ENCODE measurements at regions not wholly inside any gene's neighbourhood (a gene's known extent, or its start where the extent isn't known, plus 50 kb on each side); places are given as distances from the start of the nearest gene placed in this dataset.

DNA sequence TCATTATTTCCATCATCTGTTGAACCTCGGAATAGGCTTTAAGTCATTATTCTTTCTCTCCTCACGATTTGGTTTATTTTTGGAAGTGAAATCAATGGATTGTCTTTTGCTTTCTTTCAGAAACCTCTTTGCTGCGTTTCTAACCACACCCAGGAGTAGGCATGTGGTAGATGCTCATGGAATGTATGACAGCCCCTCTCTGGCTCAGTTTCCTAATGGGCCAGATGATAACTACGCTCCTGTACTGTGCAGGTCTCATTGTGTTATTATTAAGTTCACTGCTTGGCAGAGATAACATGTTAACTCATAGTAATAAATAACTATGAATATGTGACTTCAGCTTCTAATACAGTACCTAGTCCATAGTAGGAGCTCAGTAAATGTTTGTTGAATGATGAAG lies 175.5 kb upstream of the KLF4 start:
- ATAC-seq (replicated peaks in 1 of 4) (no peak), DNase-seq (no peak)
- no peaks in the 10 kb centered on the region for H3K4me1 Mint-ChIP-seq
- no peaks in the 10 kb centered on the region for H3K27me3 Mint-ChIP-seq
- Histone ChIP-seq H3K27me3 (replicated peaks in 1 of 2; ENCODE audit: control insufficient read depth in 2 of 2, extremely low read depth in 1 of 2, insufficient read depth in 2 of 2, low read length in 1 of 2) (no peaks in the 10 kb centered on the region), H3K4me1 (ENCODE audit: control insufficient read depth in 1 of 2, extremely low read depth in 1 of 2, insufficient read depth in 2 of 2, low read length in 2 of 2) (no peaks in the 10 kb centered on the region), H3K4me3 (ENCODE audit: control insufficient read depth in 1 of 2, extremely low read depth in 1 of 2, low read length in 1 of 2) (no peak overlapping the region), H3K27ac (ENCODE audit: low read length) (no peak overlapping the region), H3K36me3 (ENCODE audit: control insufficient read depth in 2 of 2, extremely low read depth in 1 of 2, insufficient read depth in 1 of 2, low read length in 1 of 2) (no peaks in the 10 kb centered on the region), H3K9me3 (no peaks in the 10 kb centered on the region)
- H3K9me3 Mint-ChIP-seq, result peaks cover 0 to 3% (median 0%) of the 10 kb centered on the region in 3 donors
- no CpG with 5 or more reads among the region's 4 CpGs for WGBS (ENCODE audit: insufficient coverage)
- no peaks in the 10 kb centered on the region for H3K36me3 Mint-ChIP-seq
- CTCF ChIA-PET, result no interaction called here
- no peak overlapping the region for H3K4me3 Mint-ChIP-seq
- H3K27ac Mint-ChIP-seq, result no peak overlapping the region
- POLR2A ChIA-PET, result no interaction called here

DNA sequence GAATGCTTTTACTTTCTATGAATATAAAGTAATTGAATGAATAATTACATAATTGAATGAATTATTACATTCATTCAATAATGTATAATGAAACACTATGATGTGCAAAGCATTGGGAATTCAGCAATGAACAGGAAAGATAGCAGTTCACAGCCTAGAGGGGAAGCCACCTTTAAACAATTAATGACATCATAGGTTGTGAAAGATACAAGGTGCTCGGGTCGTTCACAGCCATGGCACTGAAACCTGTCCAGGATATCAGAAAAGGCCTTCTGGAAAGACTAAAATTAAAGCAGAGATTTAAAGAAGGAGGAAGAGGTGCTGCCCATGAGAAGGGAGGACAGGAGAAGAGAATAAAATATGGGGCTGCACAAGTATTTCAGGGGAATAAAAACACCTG lies 171.4 kb upstream of the KLF4 start:
- Mint-ChIP-seq H3K4me3 (no peak overlapping the region), H3K27me3 (no peaks in the 10 kb centered on the region), H3K9me3 (peaks cover 0 to 7% (median 5%) of the 10 kb centered on the region in 3 donors), H3K4me1 (no peaks in the 10 kb centered on the region), H3K36me3 (no peaks in the 10 kb centered on the region), H3K27ac (no peak overlapping the region)
- H3K27me3 ChIP-seq (replicated peaks in 1 of 2; ENCODE audit: control insufficient read depth in 2 of 2, extremely low read depth in 1 of 2, insufficient read depth in 2 of 2, low read length in 1 of 2), result no peaks in the 10 kb centered on the region
- H3K4me1 ChIP-seq (ENCODE audit: control insufficient read depth in 1 of 2, extremely low read depth in 1 of 2, insufficient read depth in 2 of 2, low read length in 2 of 2), result no peaks in the 10 kb centered on the region
- POLR2A ChIA-PET, result no interaction called here
- 100% methylated on average over 2 of the region's 2 CpGs for WGBS (ENCODE audit: insufficient coverage)
- no peaks in the 10 kb centered on the region for H3K36me3 ChIP-seq (ENCODE audit: control insufficient read depth in 2 of 2, extremely low read depth in 1 of 2, insufficient read depth in 1 of 2, low read length in 1 of 2)
- no peaks in the 10 kb centered on the region for H3K9me3 ChIP-seq
- H3K4me3 ChIP-seq (ENCODE audit: control insufficient read depth in 1 of 2, extremely low read depth in 1 of 2, low read length in 1 of 2), result no peak overlapping the region
- DNase-seq, result no peak
- no peak overlapping the region for H3K27ac ChIP-seq (ENCODE audit: low read length)
- CTCF ChIA-PET, result no interaction called here
- ATAC-seq (replicated peaks in 1 of 4), result peak in 1 of 4 experiments; percentile 23

DNA sequence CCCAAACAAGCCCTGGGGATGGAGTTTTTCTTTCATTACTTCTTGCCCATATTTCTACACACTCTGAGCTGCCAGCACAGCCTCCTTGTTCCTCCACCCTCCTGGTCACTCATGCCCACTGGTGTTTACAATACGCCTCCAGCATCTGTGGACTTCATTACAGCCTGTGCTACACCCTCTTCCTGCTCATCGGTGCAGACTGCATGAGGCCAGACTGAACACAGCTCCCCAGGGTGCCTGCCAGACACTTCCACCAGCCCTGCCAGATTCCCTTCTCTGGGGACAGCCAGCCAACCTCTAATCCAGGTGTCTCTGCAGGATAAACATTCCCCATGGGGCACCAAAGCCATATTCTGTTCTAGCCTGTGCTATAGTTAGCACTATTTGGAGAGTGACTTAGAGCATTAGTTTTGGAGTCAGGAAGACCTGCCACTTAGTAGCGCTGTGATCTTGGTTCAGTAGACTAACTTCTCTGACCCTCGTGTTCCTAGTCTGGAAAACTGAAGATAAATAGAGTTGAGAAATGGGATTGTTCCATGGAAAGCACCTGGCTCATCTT lies 163.8 kb upstream of the KLF4 start:
- Histone ChIP-seq H3K9me3 (no peaks in the 10 kb centered on the region), H3K4me1 (ENCODE audit: control insufficient read depth in 1 of 2, extremely low read depth in 1 of 2, insufficient read depth in 2 of 2, low read length in 2 of 2) (no peaks in the 10 kb centered on the region), H3K27ac (ENCODE audit: low read length) (no peak overlapping the region), H3K4me3 (ENCODE audit: control insufficient read depth in 1 of 2, extremely low read depth in 1 of 2, low read length in 1 of 2) (no peak overlapping the region), H3K27me3 (replicated peaks in 1 of 2; ENCODE audit: control insufficient read depth in 2 of 2, extremely low read depth in 1 of 2, insufficient read depth in 2 of 2, low read length in 1 of 2) (peaks cover 0 to 2% of the 10 kb centered on the region in 2 experiments), H3K36me3 (ENCODE audit: control insufficient read depth in 2 of 2, extremely low read depth in 1 of 2, insufficient read depth in 1 of 2, low read length in 1 of 2) (no peaks in the 10 kb centered on the region)
- DNase-seq, result no peak
- Mint-ChIP-seq H3K9me3 (peaks cover 0 to 5% (median 3%) of the 10 kb centered on the region in 3 donors), H3K4me1 (no peaks in the 10 kb centered on the region), H3K36me3 (no peaks in the 10 kb centered on the region), H3K4me3 (no peak overlapping the region), H3K27me3 (peaks cover 1 to 2% of the 10 kb centered on the region in 2 donors), H3K27ac (no peak overlapping the region)
- no peak for ATAC-seq (replicated peaks in 1 of 4)
- WGBS (ENCODE audit: insufficient coverage), result 73% methylated on average over 2 of the region's 4 CpGs
- ChIA-PET POLR2A (no interaction called here), CTCF (no interaction called here)

DNA sequence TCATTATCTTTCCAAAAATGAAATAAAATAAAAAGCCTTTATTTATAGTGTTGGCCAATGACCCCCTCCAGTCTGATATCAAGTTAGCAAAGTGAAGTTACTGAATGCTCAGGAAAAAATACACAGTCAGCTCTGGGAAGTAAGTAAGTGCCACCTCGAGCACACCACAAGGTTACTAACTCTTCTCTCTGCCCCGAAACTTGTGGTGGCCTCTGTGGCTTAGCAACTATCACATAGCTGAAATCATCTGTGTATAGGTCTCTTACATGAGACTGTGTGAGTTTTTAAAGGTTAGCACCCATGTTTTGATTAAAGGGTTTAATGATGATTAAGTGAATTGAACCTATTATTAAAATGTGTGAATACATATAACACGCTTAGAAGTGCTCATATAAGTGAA lies 161.4 kb upstream of the KLF4 start:
- peaks cover 0 to under 1% (median 0%) of the 10 kb centered on the region in 3 donors for H3K9me3 Mint-ChIP-seq
- H3K4me1 ChIP-seq (ENCODE audit: control insufficient read depth in 1 of 2, extremely low read depth in 1 of 2, insufficient read depth in 2 of 2, low read length in 2 of 2), result no peaks in the 10 kb centered on the region
- ATAC-seq (replicated peaks in 1 of 4) (no peak), DNase-seq (no peak)
- no peaks in the 10 kb centered on the region for H3K4me1 Mint-ChIP-seq
- WGBS (ENCODE audit: insufficient coverage), result no CpG with 5 or more reads among the region's 3 CpGs
- no peaks in the 10 kb centered on the region for H3K36me3 ChIP-seq (ENCODE audit: control insufficient read depth in 2 of 2, extremely low read depth in 1 of 2, insufficient read depth in 1 of 2, low read length in 1 of 2)
- H3K27ac ChIP-seq (ENCODE audit: low read length), result no peak overlapping the region
- peaks cover 0 to 2% of the 10 kb centered on the region in 2 experiments for H3K27me3 ChIP-seq (replicated peaks in 1 of 2; ENCODE audit: control insufficient read depth in 2 of 2, extremely low read depth in 1 of 2, insufficient read depth in 2 of 2, low read length in 1 of 2)
- no peaks in the 10 kb centered on the region for H3K36me3 Mint-ChIP-seq
- no peaks in the 10 kb centered on the region for H3K9me3 ChIP-seq
- ChIA-PET CTCF (interaction anchor here in 1 of 2 donors (0.6 kb wide), 1 partner anchor 30 kb away, joined by 3 read pairs; no protein-coding TSS in a partner anchor), POLR2A (no interaction called here)
- peaks cover 4 to 8% of the 10 kb centered on the region in 2 donors for H3K27me3 Mint-ChIP-seq
- no peak overlapping the region for H3K27ac Mint-ChIP-seq
- no peak overlapping the region for H3K4me3 Mint-ChIP-seq
- no peak overlapping the region for H3K4me3 ChIP-seq (ENCODE audit: control insufficient read depth in 1 of 2, extremely low read depth in 1 of 2, low read length in 1 of 2)

DNA sequence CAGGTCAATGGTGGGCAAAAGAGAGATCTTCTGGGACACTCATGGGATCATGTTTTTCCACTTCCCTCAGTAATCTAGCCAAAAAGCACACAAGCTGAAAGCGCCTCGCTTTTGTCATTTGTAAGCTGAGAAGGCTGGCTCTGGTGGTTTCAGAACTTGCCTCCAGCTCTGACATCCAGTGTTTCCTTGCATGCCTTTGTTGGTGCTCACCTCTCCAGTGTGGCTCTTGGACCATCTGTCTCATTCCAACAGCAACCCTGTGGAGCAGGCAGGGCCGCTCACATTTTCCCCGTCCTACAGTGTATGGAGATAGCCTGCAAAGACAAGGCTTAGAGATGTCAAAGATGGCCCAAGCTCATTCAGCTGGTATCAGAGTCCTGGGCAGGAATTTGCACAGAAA lies 160.8 kb upstream of the KLF4 start:
- DNase-seq (no peak), ATAC-seq (replicated peaks in 1 of 4) (no peak)
- Mint-ChIP-seq H3K27ac (no peak overlapping the region), H3K4me1 (no peaks in the 10 kb centered on the region), H3K9me3 (no peaks in the 10 kb centered on the region), H3K4me3 (no peak overlapping the region), H3K36me3 (no peaks in the 10 kb centered on the region), H3K27me3 (peaks cover 4 to 8% of the 10 kb centered on the region in 2 donors)
- Histone ChIP-seq H3K9me3 (no peaks in the 10 kb centered on the region), H3K27ac (ENCODE audit: low read length) (no peak overlapping the region), H3K27me3 (replicated peaks in 1 of 2; ENCODE audit: control insufficient read depth in 2 of 2, extremely low read depth in 1 of 2, insufficient read depth in 2 of 2, low read length in 1 of 2) (peaks cover 0 to 2% of the 10 kb centered on the region in 2 experiments), H3K36me3 (ENCODE audit: control insufficient read depth in 2 of 2, extremely low read depth in 1 of 2, insufficient read depth in 1 of 2, low read length in 1 of 2) (no peaks in the 10 kb centered on the region), H3K4me3 (ENCODE audit: control insufficient read depth in 1 of 2, extremely low read depth in 1 of 2, low read length in 1 of 2) (no peak overlapping the region), H3K4me1 (ENCODE audit: control insufficient read depth in 1 of 2, extremely low read depth in 1 of 2, insufficient read depth in 2 of 2, low read length in 2 of 2) (no peaks in the 10 kb centered on the region)
- WGBS (ENCODE audit: insufficient coverage), result 97% methylated on average over 4 of the region's 4 CpGs
- POLR2A ChIA-PET, result no interaction called here
- CTCF ChIA-PET, result no interaction called here

DNA sequence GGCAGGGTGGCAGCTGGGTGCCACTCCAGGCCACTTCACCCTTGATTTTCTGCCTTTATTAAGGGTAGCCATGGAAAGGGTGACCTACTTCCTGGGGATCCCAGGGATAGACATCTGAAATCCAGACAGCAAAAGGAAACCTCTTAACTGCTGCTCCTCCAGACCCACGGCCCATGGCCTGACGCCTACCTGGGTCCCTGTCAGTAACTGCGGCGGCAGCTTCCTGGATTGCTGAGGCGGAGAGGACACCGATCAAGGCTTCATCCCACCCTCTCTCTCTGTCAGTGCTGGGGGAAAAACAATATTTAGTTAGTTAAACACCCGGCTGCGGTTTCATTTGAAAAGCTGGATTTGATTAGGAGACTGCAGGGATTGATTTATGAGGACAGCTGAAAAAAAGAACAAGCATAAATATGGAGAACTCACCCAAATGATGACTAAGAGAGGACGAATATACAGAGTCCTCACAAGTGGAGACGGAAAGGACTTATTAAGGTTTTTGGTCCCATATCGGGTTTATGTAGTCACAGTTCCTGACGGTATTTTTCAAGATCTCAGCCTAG lies 158.7 kb upstream of the KLF4 start:
- H3K4me1 Mint-ChIP-seq, result no peaks in the 10 kb centered on the region
- CTCF ChIA-PET, result no interaction called here
- WGBS (ENCODE audit: insufficient coverage), result 83% methylated on average over 1 of the region's 12 CpGs

More for the DNA sequence above, 158.7 kb upstream of the KLF4 start:
- no peak for ATAC-seq (replicated peaks in 1 of 4)
- no peak overlapping the region for H3K27ac Mint-ChIP-seq
- Histone ChIP-seq H3K9me3 (no peaks in the 10 kb centered on the region), H3K4me3 (ENCODE audit: control insufficient read depth in 1 of 2, extremely low read depth in 1 of 2, low read length in 1 of 2) (no peak overlapping the region), H3K27me3 (replicated peaks in 1 of 2; ENCODE audit: control insufficient read depth in 2 of 2, extremely low read depth in 1 of 2, insufficient read depth in 2 of 2, low read length in 1 of 2) (peaks cover 0 to 4% of the 10 kb centered on the region in 2 experiments), H3K27ac (ENCODE audit: low read length) (no peak overlapping the region), H3K4me1 (ENCODE audit: control insufficient read depth in 1 of 2, extremely low read depth in 1 of 2, insufficient read depth in 2 of 2, low read length in 2 of 2) (no peaks in the 10 kb centered on the region), H3K36me3 (ENCODE audit: control insufficient read depth in 2 of 2, extremely low read depth in 1 of 2, insufficient read depth in 1 of 2, low read length in 1 of 2) (no peaks in the 10 kb centered on the region)
- no peaks in the 10 kb centered on the region for H3K36me3 Mint-ChIP-seq
- POLR2A ChIA-PET, result no interaction called here
- H3K27me3 Mint-ChIP-seq, result peaks cover 2 to 8% of the 10 kb centered on the region in 2 donors
- H3K4me3 Mint-ChIP-seq, result no peak overlapping the region
- DNase-seq, result no peak
- peaks cover 0 to 3% (median 0%) of the 10 kb centered on the region in 3 donors for H3K9me3 Mint-ChIP-seq
